ENCODE measurements at regions not wholly inside any gene's neighbourhood (a gene's known extent, or its start where the extent isn't known, plus 50 kb on each side); places are given as distances from the start of the nearest gene placed in this dataset.

- no peak for TF ChIP-seq CTCF (IDR thresholded peaks at IDR 0.05; ENCODE audit: low read depth, low read length, missing input control)
- TF ChIP-seq EGR1 (IDR thresholded peaks at IDR 0.05; ENCODE audit: low read depth in 2 of 2) = no peak
- TF ChIP-seq JUND (IDR thresholded peaks at IDR 0.05) = no peak
- no peak for TF ChIP-seq ATF3 (IDR thresholded peaks at IDR 0.05)
- TF ChIP-seq HNF4G (IDR thresholded peaks at IDR 0.05) = no peak
- TF ChIP-seq MAX (IDR thresholded peaks at IDR 0.05) = no peak
- TF ChIP-seq RXRA (IDR thresholded peaks at IDR 0.05) = no peak
- no peak for TF ChIP-seq YY1 (IDR thresholded peaks at IDR 0.05)
- TF ChIP-seq REST (IDR thresholded peaks at IDR 0.05) = no peak
- no peak for TF ChIP-seq SP1 (IDR thresholded peaks at IDR 0.05)
- TF ChIP-seq TAF1 (conservative IDR thresholded peaks at IDR 0.05) = no peak
- no peak for TF ChIP-seq NR2F2 (IDR thresholded peaks at IDR 0.05)
Observed at GRCh38 chr11:111011275-111011594, 234.3 kb upstream of the POU2AF2 start.
